ENCODE measurements at regions not wholly inside any gene's neighbourhood (a gene's known extent, or its start where the extent isn't known, plus 50 kb on each side); places are given as distances from the start of the nearest gene placed in this dataset.

- TF ChIP-seq CTCF (conservative IDR thresholded peaks at IDR 0.05; ENCODE audit: low read depth, low read length) (no peak), EZH2 (IDR thresholded peaks at IDR 0.05; ENCODE audit: low read length, unreplicated experiment) (no peak), EZH2phosphoT487 (IDR thresholded peaks at IDR 0.05; ENCODE audit: borderline replicate concordance, low read length) (no peak)
These were observed 72.7 kb upstream of the MANSC4 start for GRCh38 chr12:27852742-27853141.
